Activated T-cell treated with anti-CD3 and anti-CD28 coated beads for 24 hours (primary cell): ENCODE measurements at regions not wholly inside any gene's neighbourhood (a gene's known extent, or its start where the extent isn't known, plus 50 kb on each side); places are given as distances from the start of the nearest gene placed in this dataset.
"Not testable (repeated sequence)": the region's sequence is repeated elsewhere in the genome, so short reads cannot be mapped to it uniquely, and the experiment has no call there.

Experiments
- DNase-seq: peaks from one replicate; pipeline ENCODE4 v3.0.0-alpha.2; 2020; ENCODE audit warnings: low read depth

DNA sequence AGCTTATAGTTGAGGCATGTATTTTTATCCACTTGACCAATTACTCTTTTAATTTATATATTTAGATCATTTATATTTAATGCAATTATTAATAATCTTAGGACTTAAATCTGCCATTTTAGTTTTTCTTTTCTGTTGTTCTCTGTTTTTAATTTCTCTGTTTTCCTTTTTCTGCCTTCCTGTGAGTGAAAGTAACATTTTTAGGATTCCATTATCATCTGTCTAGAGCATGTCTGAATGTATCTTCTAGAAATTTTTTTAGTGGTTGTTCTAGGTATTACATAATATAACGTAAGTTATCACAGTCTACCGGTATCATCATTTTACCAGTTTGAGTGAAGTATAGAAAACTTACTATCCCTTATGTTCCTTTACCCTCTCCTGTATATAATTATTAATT lies 197.3 kb downstream of the UNC5CL start:
- no peak for DNase-seq

DNA sequence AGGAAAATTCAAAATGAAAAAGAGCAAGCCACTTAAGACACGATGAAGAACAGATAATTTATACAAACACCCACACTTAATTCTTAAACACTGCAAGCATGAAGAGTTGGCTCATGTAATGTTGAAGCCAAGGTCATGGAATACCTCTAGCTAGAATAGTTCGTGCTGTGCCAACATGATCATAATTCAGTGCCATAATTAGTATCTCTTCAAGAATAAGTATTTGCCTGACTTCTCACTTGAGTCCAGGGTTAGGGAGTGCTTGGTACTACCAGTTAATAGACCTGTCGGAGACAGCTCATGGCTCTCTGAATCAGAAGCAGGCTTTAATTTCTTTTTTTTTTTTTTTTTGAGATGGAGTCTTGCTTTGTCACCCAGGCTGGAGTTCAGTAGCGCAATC lies 206.3 kb downstream of the UNC5CL start:
- no peak for DNase-seq

GRCh38 chr6:40831381-40831780 lies 207.6 kb downstream of the UNC5CL start:
- DNase-seq: no peak

- DNase-seq: no peak
Observed at GRCh38 chr6:40825102-40825501, 213.9 kb downstream of the UNC5CL start.

DNA sequence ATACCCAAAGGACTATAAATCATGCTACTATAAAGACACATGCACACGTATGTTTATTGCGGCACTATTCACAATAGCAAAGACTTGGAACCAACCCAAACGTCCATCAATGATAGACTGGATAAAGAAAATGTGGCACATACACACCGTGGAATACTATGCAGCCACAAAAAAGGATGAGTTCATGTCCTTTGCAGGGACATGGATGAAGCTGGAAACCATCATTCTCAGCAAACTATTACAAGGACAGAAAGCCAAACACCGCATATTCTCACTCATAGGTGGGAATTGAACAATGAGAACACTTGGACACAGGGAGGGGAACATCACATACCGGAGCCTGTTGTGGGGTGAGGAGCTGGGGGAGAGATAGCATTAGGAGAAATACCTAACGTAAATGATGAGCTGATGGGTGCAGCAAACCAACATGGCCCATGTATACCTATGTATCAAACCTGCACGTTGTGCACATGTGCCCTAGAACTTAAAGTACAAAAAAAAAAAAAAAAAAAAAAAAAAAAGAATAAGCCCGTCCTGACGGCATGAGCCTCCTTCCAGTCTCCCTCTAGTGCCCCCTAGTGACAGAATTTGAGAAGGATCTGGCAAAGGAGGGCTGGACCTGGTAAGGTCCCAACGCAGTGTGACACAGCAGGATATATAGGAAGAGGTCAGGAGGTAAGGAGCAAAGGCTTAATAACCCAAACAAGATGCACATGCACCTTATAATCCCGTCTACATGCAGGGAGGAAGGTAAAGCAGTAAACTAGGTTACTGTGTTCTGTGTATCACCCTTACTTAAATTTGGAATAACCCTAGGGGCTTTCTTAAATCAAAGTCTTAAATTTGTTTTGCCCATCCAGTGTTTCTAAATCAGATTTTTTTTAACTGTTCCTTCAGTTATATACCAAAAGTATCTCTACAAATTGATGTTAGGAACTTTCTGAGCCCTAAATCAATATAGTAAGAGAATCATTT lies 214.8 kb downstream of the UNC5CL start:
- not testable (repeated sequence) for DNase-seq

DNA sequence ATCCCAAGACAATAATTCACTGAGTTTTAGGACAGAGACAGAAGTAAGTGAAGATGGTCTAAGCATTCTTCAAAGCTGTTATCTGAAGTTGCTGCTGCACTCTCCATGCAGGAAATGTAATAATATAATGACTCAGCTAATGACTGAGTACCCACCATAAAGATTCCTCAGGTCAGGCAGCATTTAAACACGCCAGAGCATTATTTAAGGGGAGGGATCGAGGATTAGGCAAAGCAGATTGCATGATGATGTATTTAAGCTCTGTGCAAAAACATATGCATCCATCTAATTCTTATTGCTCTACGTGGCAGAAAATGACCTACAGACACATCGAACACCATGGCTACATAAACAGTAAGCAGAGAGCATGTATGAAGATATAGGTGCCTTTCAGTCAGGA lies 216.4 kb downstream of the UNC5CL start:
- no peak for DNase-seq

- no peak for DNase-seq
Observed at GRCh38 chr6:40819182-40819834, 219.7 kb downstream of the UNC5CL start.

- no peak for DNase-seq
Observed at GRCh38 chr6:40817369-40817768, 221.7 kb downstream of the UNC5CL start.

- no peak for DNase-seq
Observed at GRCh38 chr6:40816601-40817000, 222.4 kb downstream of the UNC5CL start.

DNA sequence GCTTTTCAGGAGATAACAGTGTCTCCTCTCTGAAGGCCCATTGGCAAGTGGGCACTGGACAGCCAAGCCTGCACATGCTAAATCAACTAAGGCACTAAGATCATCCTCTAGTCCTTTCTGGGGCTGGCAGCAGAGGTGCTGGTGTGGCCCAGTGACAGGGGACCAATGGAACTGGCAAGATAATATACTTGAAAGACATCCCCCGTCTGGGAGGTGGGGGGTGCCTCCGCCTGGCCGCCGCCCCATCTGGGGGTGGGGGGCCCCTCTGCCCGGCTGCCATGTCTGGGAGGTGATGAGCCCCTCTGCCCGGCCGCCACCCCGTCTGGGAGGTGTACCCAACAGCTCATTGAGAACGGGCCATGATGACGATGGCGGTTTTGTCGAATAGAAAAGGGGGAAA lies 223.3 kb downstream of the UNC5CL start:
- DNase-seq: no peak

- DNase-seq: no peak
Observed at GRCh38 chr6:40810171-40810570, 223.0 kb upstream of the LRFN2 start.

DNA sequence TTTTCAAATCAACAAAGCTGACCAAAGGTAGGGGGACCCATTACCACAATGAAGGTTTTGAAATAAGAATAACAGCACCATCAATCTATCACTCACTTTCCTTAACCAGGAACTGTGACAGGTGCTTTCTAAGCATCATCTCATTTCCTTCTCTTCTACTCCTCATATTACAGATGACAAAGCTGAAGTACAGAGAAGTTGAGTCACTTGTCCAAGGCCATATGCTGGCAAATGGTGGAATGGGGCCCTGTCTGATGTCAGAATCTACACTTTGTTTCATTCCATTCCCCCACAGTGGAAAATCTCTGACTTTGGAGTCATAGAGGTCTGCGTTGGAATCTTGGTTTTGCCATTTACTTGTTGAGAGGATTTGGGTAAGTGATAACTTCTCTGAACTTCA lies 222.5 kb upstream of the LRFN2 start:
- DNase-seq: no peak

GRCh38 chr6:40807484-40807883 lies 220.3 kb upstream of the LRFN2 start:
- DNase-seq: no peak

DNA sequence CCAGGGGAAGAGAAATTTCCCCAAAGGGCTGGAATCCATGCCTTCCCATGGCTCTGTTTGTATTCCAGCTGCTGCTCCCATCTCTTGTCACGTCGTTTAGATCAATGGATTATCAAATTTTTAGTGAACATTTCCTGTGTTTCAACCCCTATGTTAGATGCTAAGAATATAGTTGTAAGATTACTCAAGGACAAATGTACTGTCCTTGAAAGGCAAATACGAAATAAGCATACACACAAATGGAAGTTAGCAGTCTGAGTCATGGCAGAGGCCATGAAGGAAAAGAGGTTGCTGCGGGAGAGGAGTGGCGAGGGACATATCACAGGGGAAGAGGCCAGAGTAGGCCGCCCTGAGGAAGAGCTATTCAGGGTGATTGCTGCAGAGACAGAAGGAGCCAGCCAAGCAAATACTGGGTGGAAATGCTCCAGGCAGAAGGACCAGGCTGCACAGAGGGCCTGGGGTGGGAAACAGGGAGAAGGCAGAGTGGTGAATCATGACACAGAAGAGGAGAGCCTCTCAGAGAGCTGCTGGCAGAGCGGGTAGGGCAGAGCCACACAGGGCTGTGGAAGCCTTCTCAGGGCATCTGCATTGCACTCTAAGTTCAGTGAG lies 219.2 kb upstream of the LRFN2 start:
- DNase-seq: no peak

DNA sequence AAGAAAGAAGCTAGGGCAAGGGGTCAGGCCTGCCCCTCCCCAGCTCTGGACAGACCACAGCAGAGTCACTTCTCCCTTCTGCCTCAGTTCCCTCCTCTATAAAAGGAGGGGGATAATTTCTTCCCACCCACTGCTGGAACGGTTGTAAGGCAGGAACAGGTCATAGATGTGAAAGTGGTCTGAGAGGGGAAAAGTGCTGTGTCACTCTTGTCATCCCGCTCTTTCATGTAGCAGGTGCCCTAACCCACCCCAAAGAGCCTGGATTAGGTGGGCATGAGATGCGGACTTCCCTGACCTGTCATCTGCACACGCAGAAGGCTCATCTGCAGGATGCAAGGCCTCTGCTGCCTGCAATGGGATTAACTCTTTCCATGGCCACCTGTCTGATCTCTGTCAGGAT lies 218.2 kb upstream of the LRFN2 start:
- DNase-seq: no peak

DNA sequence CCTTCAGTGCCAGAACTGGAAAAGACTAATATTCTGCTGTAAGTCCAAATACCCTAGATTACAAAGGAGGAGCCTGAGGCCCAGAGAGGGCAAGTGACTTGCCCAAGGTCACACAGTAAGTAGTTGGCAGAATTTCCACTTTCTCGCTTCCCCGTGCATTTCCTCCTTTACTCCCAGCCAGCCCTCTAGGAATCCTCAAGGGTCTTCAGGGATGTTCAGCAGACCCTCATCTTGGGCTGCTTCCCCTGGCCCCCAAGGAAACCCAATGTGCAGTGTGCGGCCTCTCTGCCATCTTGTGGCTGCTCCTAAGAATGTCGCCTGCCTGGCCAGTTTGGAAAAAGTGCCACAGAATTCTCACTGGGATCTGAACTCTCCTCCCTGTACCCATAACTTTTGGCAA lies 217.7 kb upstream of the LRFN2 start:
- DNase-seq: no peak

GRCh38 chr6:40803897-40804702 lies 216.9 kb upstream of the LRFN2 start:
- no peak for DNase-seq

DNA sequence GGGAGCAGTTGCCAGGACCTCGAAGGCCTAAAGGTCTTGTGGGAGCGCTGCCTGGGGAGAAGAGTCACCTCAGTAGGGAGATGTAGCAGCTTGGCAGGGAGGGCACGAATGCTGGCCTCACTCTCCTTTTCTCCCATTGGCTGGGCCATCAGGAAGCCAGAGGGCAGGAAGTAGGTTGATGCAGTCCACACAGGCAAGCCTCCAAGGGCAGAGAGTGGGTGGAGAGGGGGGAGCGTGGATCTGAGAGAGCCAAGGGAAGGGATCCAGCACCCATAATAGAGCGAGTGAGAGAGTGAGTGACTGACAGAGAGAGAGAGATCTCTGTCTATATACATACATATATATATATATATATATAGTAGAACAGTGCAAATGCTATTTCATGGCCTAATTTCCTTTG lies 215.3 kb upstream of the LRFN2 start:
- no peak for DNase-seq

DNA sequence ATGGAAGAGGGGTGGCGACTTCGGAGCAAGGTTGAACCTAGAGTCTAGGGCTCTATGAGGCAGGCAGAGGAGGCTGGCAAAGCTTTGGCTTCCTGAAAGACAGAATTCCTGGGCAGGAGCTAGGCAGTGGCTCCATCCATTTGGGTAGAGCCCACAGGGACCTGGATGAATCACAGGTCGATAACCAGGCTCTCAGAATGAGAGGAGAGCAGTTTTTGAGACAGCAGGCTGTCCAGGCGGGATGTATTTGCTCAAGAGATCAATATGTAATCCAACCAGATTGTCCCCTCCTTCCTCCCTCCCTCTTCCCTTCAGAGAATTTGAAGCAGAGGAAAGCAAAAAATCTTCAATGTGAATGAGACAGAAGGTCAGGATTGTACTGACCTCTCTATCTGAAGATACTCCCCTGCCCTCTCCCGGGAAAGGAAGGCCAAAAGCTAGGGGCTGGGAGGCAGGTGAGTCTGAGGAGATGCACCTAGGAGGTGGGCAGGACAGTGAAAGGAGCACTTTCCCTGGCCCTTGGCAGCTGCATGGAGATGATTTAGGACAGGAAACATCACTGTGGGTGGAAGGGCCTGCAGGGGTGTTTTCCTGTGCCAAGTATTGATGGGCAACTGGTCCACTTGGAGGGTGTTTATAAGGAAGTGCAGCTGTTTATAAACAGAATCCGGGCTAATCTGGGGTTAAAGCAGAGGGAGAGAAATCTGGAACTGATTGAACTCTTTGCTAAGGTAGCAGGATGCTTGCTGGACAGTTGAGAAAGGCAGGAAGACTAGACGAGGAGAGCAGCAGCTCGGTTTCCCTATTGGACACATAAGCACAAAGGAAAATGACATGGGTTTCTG lies 212.4 kb upstream of the LRFN2 start:
- no peak for DNase-seq

GRCh38 chr6:40798069-40798770 lies 211.1 kb upstream of the LRFN2 start:
- DNase-seq: no peak
